ENCODE measurements at regions not wholly inside any gene's neighbourhood (a gene's known extent, or its start where the extent isn't known, plus 50 kb on each side); places are given as distances from the start of the nearest gene placed in this dataset.
A peak's percentile ranks its signal among the peaks of the same experiment; 100 is the strongest.
"Not testable (repeated sequence)": the region's sequence is repeated elsewhere in the genome, so short reads cannot be mapped to it uniquely, and the experiment has no call there.

DNA sequence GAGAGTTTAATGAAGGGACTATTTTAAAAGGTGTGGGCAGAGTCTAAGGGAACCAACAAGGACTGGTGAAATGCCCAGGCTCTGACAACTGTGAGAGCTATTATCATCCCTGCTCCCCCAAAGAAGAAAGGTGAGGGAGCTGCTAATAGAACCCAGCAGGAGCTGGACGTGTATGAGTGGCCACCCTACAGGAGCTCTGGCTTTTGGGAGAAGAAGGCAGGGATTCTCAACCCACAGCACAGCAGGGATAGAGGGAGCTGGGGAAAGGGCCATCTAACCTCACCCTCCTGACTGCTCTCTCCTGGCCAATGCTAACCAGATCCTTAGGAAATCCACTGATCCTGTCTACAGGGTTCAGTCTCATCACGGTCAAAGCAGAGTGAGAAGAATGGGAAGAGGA lies 57.1 kb downstream of the GRIN2B start:
- DNase-seq (ENCODE audit: low spot score): no peak

GRCh38 chr12:13918897-13919296 lies 62.5 kb downstream of the GRIN2B start:
- DNase-seq (ENCODE audit: low spot score): no peak

DNA sequence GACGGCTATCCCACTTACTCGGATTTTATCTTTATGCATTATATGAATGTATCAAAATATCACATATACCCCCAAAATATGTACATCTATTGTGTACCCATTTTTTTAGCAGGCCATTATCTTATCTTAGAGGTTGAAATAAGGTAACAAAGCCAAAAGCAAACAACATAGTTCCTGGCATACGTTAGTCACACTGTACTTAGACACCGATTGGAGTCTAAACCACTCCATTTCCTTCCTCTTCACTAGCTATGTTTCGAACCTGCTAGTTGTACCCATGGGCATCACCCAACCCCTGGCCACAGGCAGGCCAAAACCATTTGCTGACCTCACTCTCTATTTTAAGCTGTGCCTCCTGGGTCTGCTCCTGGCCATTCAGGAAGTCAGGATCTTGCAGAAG lies 66.3 kb downstream of the GRIN2B start:
- DNase-seq (ENCODE audit: low spot score): no peak

- no peak for DNase-seq (ENCODE audit: low spot score)
Measured at GRCh38 chr12:13913371-13913770, 68.0 kb downstream of the GRIN2B start.

DNA sequence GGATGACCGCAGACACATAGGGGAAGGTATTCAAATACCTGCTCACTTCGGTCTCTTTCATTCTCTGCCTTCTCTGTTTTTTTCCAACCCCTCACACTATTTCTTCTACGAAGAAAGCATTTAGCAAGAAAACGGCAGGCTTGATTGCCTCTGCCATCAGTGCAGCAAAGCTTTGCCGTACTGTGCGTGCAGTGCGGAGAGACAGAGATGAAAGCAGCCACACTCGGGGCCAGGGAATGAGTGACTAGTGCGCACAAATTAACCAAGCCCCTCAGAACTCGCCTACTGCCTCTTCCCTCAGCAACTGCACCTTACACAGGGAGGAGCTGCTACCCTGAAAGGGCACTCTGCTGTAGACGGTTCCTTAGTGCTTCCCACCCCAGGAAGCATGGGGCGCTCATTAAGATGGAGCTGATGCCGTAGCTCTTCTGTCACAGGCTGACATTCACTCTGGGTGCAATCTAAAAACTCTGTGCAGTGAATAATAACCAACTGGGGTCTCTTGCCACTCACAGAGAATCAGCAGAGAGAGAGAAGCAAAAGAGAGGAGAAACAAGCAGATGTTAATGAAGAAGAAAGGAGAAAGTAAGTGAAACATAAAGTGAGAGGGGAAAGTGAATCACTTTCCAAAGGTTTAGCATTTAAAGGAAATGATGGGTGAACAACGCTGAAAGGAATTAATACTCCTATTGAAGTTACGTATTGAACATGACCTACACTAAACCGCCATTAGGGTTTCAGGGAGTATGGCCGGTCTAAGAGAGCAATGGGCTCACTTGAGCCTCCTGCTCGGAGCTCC lies 69.4 kb downstream of the GRIN2B start:
- no peak for DNase-seq (ENCODE audit: low spot score)

- DNase-seq (ENCODE audit: low spot score): no peak
Measured at GRCh38 chr12:13905794-13906193, 75.6 kb downstream of the GRIN2B start.

- no peak for DNase-seq (ENCODE audit: low spot score)
Measured at GRCh38 chr12:13900718-13901117, 80.7 kb downstream of the GRIN2B start.

DNA sequence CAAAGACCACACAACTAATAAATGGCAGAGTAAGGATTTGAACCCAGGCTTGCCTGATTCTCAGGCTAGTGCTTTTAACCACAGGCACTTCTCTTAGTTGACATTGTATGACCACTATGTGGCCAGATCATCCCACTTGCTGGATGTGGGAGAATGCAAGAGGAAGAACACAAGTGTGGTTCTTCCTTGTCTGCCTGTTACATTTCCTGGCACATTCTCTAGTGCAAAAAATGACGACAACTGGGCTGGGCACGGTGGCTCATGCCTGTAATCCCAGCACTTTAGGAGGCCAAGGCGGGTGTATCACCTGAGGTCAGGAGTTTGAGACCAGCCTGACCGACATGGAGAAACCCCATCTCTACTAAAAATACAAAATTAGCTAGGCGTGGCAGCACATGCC lies 83.0 kb downstream of the GRIN2B start:
- not testable (repeated sequence) for DNase-seq (ENCODE audit: low spot score)

DNA sequence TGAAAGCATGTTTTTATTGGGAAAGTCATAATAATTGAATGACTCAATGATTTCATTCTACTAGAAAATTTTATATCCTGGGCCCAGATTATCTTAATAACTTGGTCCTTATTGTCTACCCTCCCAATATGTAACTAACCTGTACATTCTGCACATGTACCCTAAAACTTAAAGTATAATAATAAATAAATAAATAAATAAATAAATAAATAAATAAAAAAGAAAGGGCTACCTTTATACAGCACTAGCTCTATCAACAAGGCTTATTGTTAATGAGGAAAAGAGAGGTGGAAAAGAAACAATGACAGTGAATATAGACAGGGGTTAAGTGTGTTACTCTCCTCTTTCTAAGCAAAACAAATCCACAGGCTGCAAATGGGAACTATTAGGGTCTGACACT lies 83.6 kb downstream of the GRIN2B start:
- DNase-seq (ENCODE audit: low spot score): no peak

GRCh38 chr12:13896063-13896626 lies 85.3 kb downstream of the GRIN2B start:
- no peak for DNase-seq (ENCODE audit: low spot score)

DNA sequence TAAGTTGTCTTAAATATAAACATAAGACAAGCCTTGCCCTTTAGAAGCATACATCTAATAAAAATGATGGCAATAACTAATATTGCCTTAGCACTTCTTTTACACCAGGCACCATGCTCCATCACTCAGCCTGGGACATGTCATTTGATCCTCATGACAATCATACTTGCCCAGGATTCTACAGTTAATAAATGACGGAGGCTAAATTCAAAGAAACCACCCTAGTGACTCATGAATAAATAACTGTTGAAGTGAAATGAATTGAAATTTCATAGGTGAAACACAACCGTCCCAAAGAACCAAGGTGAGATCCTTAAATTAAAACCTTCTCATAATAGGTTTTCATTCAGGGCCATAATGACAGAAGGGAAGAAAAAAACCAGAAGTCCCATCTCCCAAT lies 89.5 kb downstream of the GRIN2B start:
- no peak for DNase-seq (ENCODE audit: low spot score)

DNA sequence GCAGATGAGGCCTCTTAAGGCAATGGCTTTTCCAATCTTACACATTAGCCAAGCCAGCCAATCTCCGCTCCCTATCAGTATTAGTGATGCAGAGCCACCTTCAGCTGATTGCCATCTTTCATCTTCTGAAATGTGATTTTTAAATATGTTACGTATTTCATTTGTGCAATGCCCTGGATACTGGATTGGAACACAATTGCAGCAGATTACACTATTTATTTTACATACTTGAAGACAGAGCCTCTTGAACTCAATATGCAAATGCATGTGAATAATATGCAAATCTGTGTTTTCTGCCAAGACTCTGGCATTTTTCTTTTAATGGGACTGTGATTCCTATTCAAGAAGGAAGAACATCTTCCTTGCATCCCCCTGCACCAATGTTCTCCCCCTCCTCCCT lies 90.5 kb downstream of the GRIN2B start:
- DNase-seq (ENCODE audit: low spot score): no peak

DNA sequence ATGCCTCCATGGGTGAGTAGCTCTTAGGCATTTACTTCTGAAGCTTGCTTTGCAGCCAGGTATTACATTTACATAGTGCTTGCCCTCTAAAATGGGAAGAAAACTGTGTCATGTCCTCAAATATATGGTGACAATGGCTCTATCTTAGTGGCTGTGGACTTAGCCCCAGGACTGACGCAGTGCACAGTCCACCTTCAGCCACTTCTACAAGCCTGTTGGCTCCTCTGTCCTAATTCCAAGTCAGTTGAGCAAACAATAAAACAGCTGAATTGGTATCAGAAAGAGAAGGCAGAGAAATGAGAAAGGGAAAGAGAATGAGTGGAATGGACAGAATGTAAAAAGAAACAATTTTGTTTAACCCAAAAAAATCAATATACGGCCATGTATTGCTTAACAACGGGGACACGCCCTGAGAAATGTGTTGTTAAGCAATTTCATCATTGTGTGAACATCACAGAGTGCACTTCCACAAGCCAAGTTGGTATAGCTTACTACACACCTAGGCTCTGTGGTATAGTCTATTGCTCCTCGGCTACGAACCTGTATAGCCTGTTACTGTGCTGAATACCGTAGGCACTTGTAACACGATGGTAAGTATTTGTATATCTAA lies 93.5 kb downstream of the GRIN2B start:
- DNase-seq (ENCODE audit: low spot score): no peak

DNA sequence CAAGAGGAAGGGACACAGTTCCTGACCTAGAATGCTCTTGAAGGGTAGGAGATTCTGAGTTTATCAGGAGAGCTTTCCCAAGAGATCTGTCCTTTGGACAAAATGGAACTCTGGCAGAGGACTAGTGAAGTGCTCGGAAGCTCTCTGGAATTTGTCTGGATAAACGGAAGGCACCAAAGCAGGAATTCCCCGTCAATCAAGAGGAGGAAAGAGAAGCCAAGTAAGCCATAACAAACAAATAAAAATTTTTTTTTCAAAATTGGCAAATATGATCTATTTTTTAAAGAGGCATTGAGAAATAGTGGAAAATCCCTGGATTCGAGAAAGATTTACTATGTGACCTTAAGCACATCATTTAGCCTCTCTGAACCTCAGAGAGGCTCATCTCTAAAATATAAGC lies 99.2 kb downstream of the GRIN2B start:
- no peak for DNase-seq (ENCODE audit: low spot score)

GRCh38 chr12:13880613-13881012 lies 100.8 kb downstream of the GRIN2B start:
- no peak for DNase-seq (ENCODE audit: low spot score)

DNA sequence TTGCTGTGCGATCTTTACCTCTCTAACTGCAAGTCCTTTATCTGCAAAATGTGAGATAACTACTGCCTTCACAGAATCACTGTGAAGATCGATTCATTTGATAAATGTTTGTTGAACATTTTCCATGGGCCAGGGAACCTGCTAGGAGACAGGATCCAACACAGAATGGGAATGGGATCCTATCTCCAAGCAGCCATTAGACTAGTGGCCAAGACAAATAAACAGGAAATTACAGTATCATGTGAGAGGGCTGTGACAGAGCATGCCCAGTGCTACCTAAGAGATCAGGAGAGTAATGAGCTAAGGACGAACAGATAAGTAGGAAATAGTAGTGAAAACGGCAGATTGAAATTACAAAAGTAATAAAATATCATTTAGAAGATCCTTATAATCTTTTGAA lies 105.7 kb downstream of the GRIN2B start:
- no peak for DNase-seq (ENCODE audit: low spot score)

DNA sequence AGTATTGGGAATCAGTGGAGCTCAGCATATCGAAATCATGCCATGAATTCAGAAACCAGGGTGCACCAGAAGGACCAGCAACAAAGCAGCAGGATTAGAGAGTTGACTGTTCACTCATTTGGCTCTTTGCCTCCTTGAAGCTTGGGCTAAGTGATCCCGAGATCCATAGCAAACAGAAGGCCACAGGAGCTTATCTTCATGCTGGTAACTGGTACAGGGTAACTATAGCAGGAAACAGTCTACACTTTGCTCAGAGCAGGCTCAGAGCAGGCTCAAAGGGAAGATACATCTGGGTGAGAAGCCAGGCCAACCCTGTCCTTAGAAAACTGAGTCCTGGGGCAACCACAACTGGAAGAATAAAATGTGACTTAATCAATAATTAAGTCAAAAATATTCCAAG lies 111.1 kb downstream of the GRIN2B start:
- no peak for DNase-seq (ENCODE audit: low spot score)

GRCh38 chr12:13864081-13864673 lies 117.2 kb downstream of the GRIN2B start:
- DNase-seq (ENCODE audit: low spot score): peak; percentile 60

- no peak for DNase-seq (ENCODE audit: low spot score)
Measured at GRCh38 chr12:13857750-13858149, 123.7 kb downstream of the GRIN2B start.

- DNase-seq (ENCODE audit: low spot score): no peak
Measured at GRCh38 chr12:13853471-13853870, 127.9 kb downstream of the GRIN2B start.

DNA sequence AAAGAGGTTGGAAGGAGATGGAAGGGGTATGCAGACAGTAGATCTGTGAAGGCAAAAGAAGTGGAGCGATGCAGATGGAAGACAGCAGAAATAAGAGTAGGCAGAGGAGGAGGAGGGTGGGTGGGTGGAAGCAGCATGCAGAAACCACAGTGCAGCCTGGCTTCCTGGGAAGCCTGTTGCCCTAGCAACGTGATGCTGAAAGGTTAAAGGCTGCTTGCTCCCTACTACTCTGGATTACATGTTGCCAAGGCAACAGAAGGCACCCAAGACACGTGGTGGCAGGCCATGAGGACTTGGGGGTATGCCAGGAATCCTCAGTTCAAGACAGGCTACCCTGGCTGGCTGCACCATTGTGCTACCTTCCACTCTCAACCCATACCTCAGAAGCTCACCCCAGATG lies 129.6 kb downstream of the GRIN2B start:
- DNase-seq (ENCODE audit: low spot score): no peak

DNA sequence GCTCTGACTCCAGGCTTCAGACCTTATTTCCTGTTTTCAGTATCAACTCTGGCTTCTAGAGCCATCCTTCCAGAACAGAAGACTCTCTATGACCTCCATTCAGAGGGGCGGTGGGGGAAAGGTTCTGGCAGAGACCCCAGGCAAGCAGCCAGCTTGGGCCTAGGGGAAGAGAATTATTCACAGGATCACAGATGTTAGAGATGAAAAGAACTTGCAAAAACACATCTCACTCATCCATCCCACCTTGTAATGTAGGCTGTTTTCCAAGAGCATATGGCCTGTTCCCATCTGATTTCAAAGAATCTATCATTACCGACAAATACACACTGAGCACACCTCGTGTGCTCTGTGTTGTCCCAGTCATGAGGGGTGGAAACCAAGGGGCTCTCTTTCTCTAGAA lies 131.9 kb downstream of the GRIN2B start:
- no peak for DNase-seq (ENCODE audit: low spot score)

- DNase-seq (ENCODE audit: low spot score): no peak
Measured at GRCh38 chr12:13843841-13844240, 137.6 kb downstream of the GRIN2B start.
